ENCODE measurements at regions not wholly inside any gene's neighbourhood (a gene's known extent, or its start where the extent isn't known, plus 50 kb on each side); places are given as distances from the start of the nearest gene placed in this dataset.

GRCh38 chr9:99582814-99583213 lies 238.9 kb upstream of the NR4A3 start:
- no peak for DNase-seq (ENCODE audit: low read depth, low spot score)

- no peak for DNase-seq (ENCODE audit: low read depth, low spot score)
These were observed 233.4 kb upstream of the NR4A3 start for GRCh38 chr9:99588299-99588698.

- no peak for DNase-seq (ENCODE audit: low read depth, low spot score)
These were observed 232.9 kb upstream of the NR4A3 start for GRCh38 chr9:99588747-99589146.

GRCh38 chr9:99590410-99590809 lies 231.3 kb upstream of the NR4A3 start:
- DNase-seq (ENCODE audit: low read depth, low spot score) = no peak

- no peak for DNase-seq (ENCODE audit: low read depth, low spot score)
These were observed 230.8 kb upstream of the NR4A3 start for GRCh38 chr9:99590840-99591239.

- no peak for DNase-seq (ENCODE audit: low read depth, low spot score)
These were observed 229.9 kb upstream of the NR4A3 start for GRCh38 chr9:99591770-99592169.

GRCh38 chr9:99592834-99593574 lies 228.7 kb upstream of the NR4A3 start:
- no peak for DNase-seq (ENCODE audit: low read depth, low spot score)

GRCh38 chr9:99593610-99594009 lies 228.1 kb upstream of the NR4A3 start:
- DNase-seq (ENCODE audit: low read depth, low spot score) = no peak

GRCh38 chr9:99594056-99594780 lies 227.5 kb upstream of the NR4A3 start:
- no peak for DNase-seq (ENCODE audit: low read depth, low spot score)

- no peak for DNase-seq (ENCODE audit: low read depth, low spot score)
These were observed 225.9 kb upstream of the NR4A3 start for GRCh38 chr9:99595796-99596195.

- DNase-seq (ENCODE audit: low read depth, low spot score) = no peak
These were observed 220.0 kb upstream of the NR4A3 start for GRCh38 chr9:99601571-99602111.

- DNase-seq (ENCODE audit: low read depth, low spot score) = no peak
These were observed 218.8 kb upstream of the NR4A3 start for GRCh38 chr9:99602854-99603253.

- no peak for DNase-seq (ENCODE audit: low read depth, low spot score)
These were observed 216.5 kb upstream of the NR4A3 start for GRCh38 chr9:99605016-99605743.

GRCh38 chr9:99606296-99606695 lies 215.4 kb upstream of the NR4A3 start:
- DNase-seq (ENCODE audit: low read depth, low spot score) = no peak

- no peak for DNase-seq (ENCODE audit: low read depth, low spot score)
These were observed 214.7 kb upstream of the NR4A3 start for GRCh38 chr9:99606957-99607356.

- no peak for DNase-seq (ENCODE audit: low read depth, low spot score)
These were observed 213.7 kb upstream of the NR4A3 start for GRCh38 chr9:99607842-99608448.

GRCh38 chr9:99614341-99614740 lies 207.3 kb upstream of the NR4A3 start:
- no peak for DNase-seq (ENCODE audit: low read depth, low spot score)

- DNase-seq (ENCODE audit: low read depth, low spot score) = no peak
These were observed 200.6 kb upstream of the NR4A3 start for GRCh38 chr9:99621040-99621439.

- DNase-seq (ENCODE audit: low read depth, low spot score) = no peak
These were observed 199.0 kb upstream of the NR4A3 start for GRCh38 chr9:99622679-99623078.

GRCh38 chr9:99623780-99624364 lies 197.8 kb upstream of the NR4A3 start:
- DNase-seq (ENCODE audit: low read depth, low spot score) = no peak

- no peak for DNase-seq (ENCODE audit: low read depth, low spot score)
These were observed 197.0 kb upstream of the NR4A3 start for GRCh38 chr9:99624499-99625233.
